ENCODE measurements at regions not wholly inside any gene's neighbourhood (a gene's known extent, or its start where the extent isn't known, plus 50 kb on each side); places are given as distances from the start of the nearest gene placed in this dataset.

DNA sequence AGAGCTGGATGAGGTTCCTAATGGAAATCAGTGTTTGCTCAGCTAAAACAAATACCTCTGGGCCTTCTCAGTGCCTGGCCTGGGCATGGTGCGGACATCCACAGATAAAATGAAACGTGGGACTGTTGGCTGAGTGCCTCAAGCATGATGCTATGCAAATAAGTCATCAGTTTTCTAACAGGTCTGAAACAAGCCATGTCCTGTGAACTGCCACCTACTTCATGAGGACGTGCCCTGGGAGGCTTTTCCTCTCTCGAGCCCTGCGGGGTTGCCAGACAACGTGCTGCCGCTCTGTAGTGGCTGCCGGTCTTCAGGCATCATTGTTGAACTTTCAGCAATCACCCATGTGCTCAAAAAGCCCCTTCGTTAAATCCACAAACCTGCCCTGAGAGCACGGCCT is 240.4 kb upstream of the IRX2 start:
- ATAC-seq, result no peak
- DNase-seq, result no peak

DNA sequence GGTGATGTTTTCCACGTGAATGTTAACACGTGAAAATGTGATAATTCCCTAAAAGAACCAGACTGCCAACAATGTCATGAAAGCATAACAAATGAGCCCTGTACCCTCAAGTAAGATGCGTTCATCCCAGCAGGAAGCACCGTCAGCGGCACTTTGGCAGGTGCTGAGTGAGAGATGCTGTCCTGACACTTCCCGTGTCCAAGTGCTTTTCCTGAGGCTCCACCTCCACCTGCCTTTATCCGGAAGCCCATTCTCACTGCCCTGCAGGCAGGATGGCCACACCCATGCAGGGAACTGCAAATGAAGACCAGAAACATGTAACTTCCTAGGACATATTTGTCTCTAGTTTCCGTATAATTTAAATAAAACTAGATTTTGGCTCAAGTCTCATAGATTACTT is 238.0 kb upstream of the IRX2 start:
- ATAC-seq, result no peak
- DNase-seq, result no peak

DNA sequence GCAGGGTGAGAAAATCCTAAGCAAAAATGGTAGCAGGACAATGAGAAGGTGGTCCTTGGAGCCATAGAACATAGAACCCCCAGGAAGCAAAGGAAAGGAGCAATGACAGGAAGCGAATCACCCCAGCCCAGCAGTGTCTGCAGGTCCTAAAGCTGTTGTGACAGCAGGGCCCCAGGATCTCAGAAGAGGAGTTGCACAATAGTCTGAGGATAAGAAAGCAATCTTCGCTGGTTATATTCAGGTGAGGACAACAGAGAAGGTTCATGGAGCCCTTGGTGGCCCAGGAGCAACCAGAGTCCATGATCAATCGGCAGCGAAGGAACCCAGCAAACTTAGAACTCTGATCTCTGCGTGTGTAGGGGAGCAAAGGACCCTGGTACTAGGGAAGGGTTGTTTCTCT is 234.8 kb upstream of the IRX2 start:
- ATAC-seq, result no peak
- DNase-seq, result no peak

DNA sequence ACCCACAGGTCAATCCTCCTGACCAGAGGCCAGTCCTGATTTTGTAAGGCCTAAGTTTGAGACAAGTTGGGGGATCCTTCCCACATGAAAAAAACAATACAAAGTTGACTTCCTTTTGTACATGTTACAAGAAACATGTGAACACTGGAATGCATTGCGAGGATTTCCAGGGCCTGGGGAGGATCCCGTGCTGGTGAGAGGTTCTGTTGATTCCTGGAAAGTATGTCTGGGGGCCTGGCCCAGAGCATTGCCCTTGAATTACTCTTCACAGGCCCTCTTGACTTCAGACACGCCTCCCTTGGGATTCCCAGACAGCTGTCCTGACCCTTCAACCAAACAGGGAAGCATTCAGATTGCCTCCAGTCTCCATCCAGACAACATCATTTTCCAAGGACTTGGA is 234.2 kb upstream of the IRX2 start:
- DNase-seq (no peak), ATAC-seq (no peak)

DNA sequence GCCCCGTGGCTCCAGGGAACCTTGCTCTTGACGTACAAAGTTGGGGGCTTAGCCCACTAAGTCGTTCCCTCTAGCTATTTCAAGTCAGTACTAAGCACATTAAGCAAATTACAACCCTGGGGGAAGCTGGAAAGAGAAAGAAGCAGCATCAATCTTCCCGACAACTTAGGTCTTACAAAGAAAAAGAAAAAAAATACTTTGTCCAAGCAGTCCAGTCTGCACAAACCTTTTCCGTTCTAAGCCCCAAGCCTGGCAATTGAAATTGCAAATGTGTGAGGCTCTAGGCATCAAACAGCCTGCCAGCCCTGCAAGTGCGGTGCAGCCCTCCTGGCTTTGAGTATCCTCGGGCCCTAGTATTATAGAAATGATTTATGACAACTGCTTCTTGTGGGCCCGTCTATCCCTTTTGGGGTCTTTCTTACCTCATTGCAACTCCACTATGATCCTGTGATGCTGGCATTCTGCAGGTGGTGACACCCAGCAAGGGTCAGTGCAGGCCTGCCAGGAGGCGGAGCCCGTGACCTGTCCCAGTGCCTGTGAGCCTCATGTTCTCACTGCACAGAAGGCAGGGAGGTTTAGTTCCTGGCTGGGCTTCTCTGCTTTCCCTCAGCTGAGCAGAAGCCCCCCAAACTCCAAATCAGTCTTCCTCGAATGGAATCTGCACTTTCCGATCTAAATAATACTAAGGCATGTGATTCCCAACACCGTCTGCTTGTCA is 232.3 kb upstream of the IRX2 start:
- DNase-seq (no peak), ATAC-seq (no peak)

DNA sequence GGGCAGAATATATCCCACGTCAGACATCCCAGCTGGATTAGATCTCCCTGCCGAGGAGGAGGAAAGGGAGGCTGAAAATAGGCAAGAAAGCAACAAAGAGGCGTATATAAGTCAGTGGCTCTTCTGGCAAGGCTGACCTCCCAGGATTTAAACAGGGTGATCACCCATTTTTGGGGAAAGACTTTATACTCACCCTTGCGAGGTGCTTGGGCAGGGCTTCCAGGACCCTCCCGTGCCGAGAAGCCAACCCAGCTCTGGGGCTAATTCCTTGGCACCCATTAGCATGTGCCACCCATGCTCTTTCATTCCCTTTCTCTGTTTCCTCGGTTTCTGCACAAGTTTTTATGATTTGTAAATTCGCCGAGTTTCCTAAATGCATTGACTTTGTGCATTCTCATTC is 230.2 kb upstream of the IRX2 start:
- DNase-seq, result no peak
- ATAC-seq, result no peak

DNA sequence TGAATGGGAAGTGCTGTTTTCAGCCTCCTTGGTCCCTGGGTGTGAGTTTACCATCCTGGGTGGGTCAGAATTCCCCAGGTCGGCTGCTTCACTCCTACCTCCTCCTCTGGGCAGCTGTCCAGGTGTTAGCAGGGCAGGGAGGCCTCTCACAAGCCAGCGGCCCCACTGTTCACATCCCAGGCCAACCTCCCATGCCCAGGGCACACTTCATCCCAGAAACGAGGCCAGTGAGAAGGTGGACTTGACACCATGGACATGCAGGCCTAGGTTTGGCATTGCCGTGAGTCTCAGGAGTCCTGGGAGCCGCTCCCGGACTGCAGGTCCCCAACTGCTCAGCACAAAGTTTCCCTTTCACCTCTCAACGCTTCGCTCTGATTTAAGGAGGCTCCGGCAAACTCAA is 229.6 kb upstream of the IRX2 start:
- DNase-seq (no peak), ATAC-seq (no peak)

DNA sequence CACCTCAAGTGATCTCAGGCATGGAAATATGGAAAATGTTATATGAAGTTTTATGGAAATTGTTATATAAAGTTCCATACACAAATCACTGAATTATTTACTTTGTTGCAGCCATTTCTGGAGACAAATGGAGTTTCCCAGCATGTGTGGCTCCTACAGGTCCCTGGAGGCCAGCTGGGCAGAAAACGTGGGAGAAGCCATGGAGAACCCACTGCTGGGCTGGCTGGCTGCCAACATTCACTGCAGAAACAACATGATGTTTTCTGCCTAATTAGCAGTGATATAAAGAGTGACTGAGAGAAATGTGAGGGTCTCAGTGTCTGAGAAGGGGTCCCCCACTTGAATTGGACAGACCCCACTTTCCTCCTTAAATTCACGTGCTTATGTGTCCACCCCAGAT is 208.8 kb upstream of the IRX2 start:
- ATAC-seq (no peak), DNase-seq (no peak)

DNA sequence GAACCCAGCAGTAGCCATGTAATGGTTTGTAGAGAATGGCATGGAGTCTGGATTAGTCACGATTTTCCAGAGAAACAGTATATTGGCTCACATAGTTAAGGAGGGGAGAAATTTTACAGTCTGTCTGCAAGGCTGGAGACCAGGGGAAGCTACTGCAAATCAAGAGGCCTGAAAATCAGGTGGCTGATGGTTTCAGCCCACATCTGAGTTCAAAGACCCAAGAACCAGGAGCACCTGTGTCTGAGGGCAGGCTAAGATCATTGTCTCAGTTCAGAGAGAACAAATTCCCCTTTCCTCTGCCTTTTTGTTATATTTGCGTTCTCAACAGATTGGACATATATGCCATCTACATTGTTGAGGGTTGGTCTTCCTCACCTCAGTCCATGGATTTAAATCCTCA is 207.5 kb upstream of the IRX2 start:
- ATAC-seq (no peak), DNase-seq (no peak)

DNA sequence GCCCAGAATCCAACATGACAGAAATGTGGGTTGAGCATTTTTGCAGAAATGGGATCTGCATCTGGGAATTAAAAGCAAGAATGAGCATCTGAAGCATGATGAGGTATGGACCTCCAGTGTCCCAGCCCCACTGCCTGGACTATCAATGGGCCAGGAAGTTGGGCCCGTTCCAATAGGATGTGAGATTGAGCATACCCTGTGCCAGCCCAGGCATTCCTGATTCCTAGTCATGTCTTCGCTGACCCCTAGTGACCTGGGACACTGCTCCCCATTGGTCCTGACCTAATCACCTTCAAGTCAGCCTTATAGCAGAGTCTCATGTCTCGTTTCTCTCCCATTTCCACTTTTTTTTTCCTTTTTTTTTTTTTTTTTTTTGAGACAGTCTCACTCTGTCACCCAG is 197.4 kb upstream of the IRX2 start:
- ATAC-seq (no peak), DNase-seq (no peak)

DNA sequence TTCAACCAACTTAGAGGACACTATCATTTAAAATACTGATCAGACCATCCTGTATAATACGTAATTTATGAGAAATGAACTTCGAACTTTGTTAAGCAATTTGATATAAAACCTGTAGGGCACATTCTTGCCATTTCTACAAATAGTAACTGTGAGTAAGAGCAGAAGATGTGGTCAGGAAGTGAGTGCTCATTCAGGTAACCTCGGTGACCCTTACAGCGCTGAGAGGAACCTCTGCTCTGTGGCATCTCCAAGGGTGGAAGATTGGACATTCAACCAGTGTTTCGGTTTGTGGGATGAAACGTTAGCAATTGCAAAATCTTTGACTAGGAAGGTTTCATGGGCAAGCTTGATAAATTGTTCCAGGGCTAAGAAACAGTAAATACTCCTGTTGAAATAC is 194.8 kb upstream of the IRX2 start:
- DNase-seq (no peak), ATAC-seq (no peak)

DNA sequence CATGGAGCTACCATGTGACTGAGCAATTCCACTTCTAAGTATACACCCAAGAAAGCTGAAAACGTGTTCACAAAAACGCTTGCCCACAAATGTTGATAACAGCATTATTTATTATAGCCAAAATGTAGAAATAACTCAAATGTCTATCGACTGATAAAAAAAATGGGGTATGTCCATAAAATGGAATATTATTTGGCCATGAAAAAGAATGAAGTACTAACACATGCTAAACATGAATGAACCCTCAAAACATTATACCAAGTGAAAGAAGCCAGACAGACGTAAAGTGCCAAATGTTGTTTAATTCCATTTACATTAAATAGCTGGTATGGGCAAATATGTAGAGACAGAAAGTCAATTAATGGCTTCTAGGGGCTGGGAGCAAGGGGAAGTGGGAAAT is 184.9 kb upstream of the IRX2 start:
- ATAC-seq, result no peak

DNA sequence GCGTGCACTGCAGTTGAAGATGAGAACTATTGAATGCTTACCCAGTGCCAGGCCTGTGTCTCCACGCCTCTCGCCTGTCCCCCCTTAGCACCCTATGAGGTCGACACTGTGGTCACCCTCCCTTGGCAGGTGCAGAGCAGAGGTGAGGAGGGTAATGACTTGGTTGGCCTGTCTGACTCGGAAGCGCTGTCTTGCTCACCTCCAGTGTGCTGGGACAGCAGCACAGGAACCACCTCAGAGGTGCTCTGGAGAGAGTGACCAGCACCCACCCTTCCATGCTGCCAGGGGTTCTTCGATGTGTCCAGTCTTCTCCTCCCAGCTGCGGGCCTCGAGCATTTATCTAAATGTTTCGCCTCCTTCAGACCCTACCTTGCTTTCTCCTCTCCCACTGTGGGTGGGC is 178.3 kb upstream of the IRX2 start:
- DNase-seq (no peak), ATAC-seq (no peak)

More for the DNA sequence above, 184.9 kb upstream of the IRX2 start:
- DNase-seq, result no peak

DNA sequence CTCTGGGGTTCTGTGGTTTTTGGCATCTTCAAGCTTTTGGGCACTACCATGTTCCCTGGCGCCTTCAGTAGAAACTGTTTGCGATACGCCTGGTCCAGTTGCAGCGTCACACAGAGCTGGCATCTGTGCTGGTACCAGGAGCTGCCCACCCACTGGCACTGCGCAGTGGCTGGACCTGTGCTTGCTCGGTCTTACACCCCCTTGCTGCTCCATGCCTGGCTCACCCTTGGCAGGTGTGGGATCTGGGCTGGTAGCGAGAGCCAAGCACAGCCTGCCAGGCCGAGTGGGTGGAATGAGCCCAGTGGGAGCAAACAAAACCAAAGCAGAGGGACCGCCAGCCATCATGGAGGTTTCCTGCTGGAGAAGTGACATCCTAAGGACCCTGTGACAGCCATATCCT is 170.2 kb upstream of the IRX2 start:
- ATAC-seq (no peak), DNase-seq (no peak)

DNA sequence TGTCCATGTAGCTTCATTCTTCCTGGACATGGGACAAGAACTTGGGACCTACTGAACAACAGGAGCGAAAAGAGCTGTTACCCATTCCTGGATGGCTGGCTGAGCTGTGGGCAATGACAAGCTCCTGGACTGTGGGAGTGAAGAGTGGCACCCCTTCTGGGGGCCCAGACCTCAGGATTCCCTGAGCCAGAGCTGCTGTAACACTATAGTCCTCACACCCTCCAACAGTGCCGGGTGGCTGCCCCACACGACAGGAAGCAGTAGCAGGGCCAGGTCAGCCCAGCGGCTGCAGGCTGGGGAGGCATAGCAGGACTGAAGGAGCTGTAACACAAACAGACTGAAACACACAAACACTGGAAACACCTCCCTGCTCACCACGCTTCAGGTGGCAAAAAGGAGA is 169.7 kb upstream of the IRX2 start:
- DNase-seq, result no peak
- no peak for ATAC-seq

DNA sequence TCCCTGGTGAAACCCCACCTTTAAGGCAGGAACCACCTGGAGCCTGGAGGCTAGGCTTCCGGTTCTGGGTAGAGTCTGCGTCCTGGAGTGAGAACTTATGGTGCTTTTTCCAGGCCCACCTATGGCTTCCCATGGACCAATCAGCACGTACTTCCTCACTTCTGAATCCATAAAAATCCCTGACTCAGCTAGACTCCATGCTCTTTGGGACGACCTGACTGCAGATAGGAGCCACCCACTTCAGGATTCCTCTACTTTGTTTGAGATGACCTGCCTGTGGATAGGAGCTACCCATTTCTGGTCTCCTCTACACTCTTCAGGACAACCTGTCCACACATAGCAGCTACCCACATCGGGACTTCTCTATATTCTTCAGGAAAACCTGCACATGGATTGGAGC is 168.8 kb upstream of the IRX2 start:
- no peak for ATAC-seq
- no peak for DNase-seq

DNA sequence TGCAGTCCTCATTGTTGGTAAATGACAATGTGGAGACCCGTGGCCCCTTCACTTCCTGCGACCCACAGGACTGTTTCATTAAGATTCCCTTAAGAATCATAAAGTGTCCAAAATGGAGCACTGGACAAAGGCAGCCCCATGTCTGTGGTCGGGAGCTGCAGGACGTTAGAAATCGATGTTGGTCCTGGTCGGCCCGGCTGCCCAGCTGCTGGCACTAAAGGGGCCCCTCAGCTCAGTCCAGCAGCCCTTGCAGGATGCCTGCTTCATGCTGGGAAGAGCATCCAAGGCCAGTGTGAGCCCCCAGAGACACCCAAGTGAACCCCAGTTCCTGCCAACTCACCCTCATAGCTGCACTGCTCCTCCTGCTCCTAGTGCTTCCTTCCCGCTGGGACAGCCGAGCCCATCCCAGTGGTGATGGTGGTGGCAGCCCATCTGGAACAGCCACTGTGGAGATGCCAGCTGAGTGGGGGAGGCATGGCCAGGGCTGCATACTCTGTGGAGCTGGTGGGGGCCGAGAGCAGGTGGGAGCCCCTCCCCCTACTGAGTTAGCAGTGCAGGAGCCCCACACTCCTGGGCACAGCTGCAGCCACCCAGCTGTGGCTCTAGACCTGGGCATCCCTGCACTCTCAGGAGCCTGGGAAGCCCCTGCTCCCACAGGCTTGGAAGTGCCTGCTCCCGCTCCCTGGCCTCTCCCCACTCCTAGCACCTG is 168.0 kb upstream of the IRX2 start:
- no peak for DNase-seq
- ATAC-seq, result no peak

DNA sequence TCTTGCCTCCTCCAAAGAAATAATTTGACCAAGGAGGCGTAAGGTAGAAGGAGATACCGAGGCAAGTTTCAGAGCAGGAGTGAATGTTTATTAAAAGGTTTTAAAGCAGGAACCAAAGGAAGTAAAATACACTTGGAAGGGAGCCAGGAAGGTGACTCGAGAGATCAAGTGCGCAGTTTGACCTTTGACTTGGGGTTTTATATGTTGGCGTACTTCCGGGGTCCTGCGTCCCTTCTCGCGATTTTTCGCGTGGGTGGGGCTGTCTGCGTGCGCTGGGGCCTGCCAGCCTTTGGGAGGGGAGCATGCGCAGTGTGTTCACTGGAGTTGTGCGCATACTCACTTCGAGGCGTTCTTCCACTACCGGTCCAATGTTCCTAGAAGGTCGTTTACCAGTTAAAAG is 166.0 kb upstream of the IRX2 start:
- ATAC-seq, result no peak
- DNase-seq, result no peak

DNA sequence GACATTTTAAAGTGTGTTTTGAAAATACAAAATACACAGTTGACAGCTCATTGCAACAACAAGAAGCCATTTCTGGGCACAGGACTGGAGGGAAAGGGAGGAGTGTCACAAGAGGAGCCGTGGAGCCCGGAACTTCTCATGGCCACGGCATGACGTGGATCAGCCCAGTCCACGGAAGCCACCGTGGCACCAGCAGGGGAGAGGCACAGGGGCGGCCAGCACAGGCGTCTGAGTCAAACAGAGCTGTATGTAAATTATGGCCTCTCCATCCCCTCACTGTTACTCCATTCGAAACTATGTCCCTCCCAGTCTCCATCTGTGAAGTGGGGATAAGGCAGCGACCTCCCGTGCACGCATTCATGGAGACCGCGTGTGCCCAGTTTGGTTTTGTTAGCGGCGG is 165.6 kb upstream of the IRX2 start:
- no peak for DNase-seq

DNA sequence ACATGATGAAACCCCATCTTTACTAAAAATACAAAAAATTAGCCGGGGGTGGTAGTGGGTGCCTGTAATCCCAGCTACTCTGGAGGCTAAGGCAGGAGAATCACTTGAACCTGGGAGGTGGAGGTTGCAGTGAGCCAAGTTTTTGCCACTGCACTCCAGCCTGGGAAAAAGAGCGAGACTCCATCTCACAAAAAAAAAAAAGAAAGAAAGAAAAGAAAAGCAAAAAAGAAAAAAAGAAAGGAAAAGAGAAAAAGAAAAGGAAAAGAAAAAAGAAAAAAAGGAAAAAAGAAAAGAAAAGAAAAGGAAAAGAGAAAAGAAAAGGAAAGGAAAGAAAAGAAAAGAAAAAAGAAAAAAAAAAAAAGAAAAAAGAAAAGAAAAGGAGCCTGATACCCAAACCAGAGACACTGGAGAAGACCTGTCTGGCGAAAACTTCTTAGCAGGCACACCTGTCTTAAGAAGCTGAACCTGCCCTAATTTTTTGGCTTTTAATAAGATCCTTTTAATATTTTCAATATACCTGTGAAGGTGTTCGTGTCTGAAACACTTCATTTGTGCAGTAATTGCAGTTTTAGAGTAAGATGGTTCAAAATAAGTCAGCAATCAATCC is 164.7 kb upstream of the IRX2 start:
- DNase-seq (no peak), ATAC-seq (no peak)

More for the DNA sequence above, 165.6 kb upstream of the IRX2 start:
- ATAC-seq, result no peak

DNA sequence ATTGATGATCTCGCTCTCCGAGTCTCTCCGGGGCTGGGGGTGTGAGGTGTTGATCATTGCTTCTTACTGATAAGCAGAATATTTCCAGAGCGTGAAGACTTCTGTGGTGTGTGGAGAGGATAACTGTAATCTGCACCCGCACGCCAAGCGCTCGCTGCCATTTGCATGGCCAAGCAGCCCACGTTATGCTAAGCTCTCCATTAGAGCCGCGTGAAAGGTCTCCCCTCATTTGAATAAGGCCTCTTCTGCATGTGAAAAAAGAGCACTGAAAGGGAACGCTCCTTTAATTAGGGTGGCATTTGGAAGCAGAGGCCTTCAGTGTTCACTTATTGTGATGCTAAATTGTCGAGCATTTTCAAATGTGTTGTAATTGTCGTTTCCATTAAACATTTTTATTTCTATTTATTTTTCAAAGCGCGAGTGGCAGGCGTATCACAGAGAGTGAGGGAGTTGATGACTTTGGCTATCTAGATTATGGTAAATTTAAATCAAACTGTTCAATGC is 163.6 kb upstream of the IRX2 start:
- ATAC-seq, result no peak
- DNase-seq, result no peak

DNA sequence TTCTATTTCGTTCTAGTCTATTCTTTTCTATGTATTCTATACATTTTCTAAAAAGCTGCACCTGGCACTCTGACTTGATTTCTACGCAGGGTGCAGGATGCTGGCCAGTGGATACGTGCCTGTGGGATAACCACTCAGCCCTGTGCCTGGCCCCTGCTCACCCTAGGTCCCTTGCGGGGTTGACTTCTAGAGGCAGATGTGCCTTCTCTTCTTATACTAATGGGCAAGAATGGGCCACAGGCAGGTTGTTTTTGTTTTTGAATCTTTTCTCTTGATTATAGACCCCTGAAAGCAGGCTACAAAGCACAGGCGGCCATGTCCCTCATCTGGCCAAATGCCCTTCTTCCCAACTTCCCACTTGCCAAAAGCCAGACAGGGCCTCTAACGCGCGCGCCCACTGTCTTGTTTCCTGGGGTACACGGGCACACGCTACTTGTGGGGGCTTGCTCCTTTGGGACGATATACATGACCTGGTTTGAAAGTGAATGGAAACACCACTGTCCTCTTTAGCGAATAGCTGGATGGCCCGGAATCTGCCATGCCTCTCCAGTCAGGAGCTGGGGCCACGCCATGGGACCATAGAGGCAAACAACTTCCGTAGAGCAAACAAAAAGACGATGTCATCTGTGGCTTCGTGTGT is 162.7 kb upstream of the IRX2 start:
- DNase-seq, result no peak
- ATAC-seq, result no peak

DNA sequence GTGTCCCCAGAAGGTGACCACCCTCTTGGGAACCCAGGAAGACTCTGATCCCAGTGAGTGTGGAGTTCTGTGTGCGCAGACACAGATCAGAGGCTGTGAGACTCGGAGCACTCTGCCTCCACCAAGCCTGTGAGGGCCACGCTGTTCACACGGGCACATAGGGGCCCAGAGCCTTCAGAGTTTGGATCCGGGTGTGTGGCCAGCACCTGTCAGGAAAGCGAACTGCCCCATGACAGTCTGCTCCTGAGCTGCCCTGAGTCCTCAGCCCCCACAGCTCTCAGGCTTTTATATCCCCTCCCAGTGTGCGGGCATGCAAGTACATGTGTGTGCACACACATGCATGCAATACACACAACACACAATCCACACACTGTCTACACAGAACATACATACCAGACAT is 161.8 kb upstream of the IRX2 start:
- no peak for ATAC-seq
- DNase-seq, result no peak

Measured in stimulated activated naive CD8-positive, alpha-beta T cell treated with anti-CD3 and anti-CD28 coated beads, Interleukin-15, Interleukin-2, amounts not matched to agents 100 U/mL and 50 U/mL, for 24 hours (primary cell).